H9 (cell line): ENCODE measurements at regions not wholly inside any gene's neighbourhood (a gene's known extent, or its start where the extent isn't known, plus 50 kb on each side); places are given as distances from the start of the nearest gene placed in this dataset.

Experiments
- DNase-seq: peaks from one replicate; pipeline ENCODE4 v3.0.0-alpha.2; 2017
- H2AFZ ChIP-seq: one replicate; pipeline ENCODE4 v1.6.1; 2013; ENCODE audit warnings: mild to moderate bottlenecking, low read length, control low read depth, moderate library complexity
- H2AK5ac ChIP-seq: 2 replicates; pipeline ENCODE4 v1.6.1; 2013; ENCODE audit warnings: low read length, control low read depth, mixed read lengths; ENCODE audit not compliant: insufficient read length
- H2BK120ac ChIP-seq: one replicate; pipeline ENCODE4 v1.6.1; 2013; ENCODE audit warnings: low read depth, mild to moderate bottlenecking, low read length, control low read depth, inconsistent platforms; ENCODE audit not compliant: poor library complexity, severe bottlenecking
- H2BK12ac ChIP-seq: 2 replicates; pipeline ENCODE4 v1.6.1; 2013; ENCODE audit warnings: low read length, control low read depth, mixed read lengths, low read depth; ENCODE audit not compliant: insufficient read length
- H2BK15ac ChIP-seq: 2 replicates; pipeline ENCODE4 v1.6.1; 2013; ENCODE audit warnings: low read depth, low read length, control low read depth
- H2BK20ac ChIP-seq: one replicate; pipeline ENCODE4 v1.6.1; 2013; ENCODE audit warnings: low read depth, mild to moderate bottlenecking, low read length, control low read depth, inconsistent platforms; ENCODE audit not compliant: poor library complexity, severe bottlenecking
- H2BK5ac ChIP-seq: 2 replicates; pipeline ENCODE4 v1.6.1; 2013; ENCODE audit warnings: low read length, control low read depth, mixed read lengths; ENCODE audit not compliant: insufficient read length
- H3K14ac ChIP-seq: 2 replicates; pipeline ENCODE4 v1.6.1; 2013; ENCODE audit warnings: low read length, control low read depth; ENCODE audit not compliant: insufficient read depth
- H3K18ac ChIP-seq: 2 replicates; pipeline ENCODE4 v1.6.1; 2013; ENCODE audit warnings: low read depth, mild to moderate bottlenecking, mixed read lengths, low read length, control low read depth; ENCODE audit not compliant: insufficient read length
- H3K23ac ChIP-seq: 2 replicates; pipeline ENCODE4 v1.6.1; 2013; ENCODE audit warnings: low read length, control low read depth, mixed read lengths, low read depth; ENCODE audit not compliant: insufficient read length
- H3K23me2 ChIP-seq: 2 replicates; pipeline ENCODE4 v1.6.1; 2013; ENCODE audit warnings: low read depth, mild to moderate bottlenecking, mixed read lengths, low read length, control low read depth; ENCODE audit not compliant: insufficient read length, poor library complexity, severe bottlenecking
- H3K27ac ChIP-seq: 2 replicates; pipeline ENCODE4 v1.5.1; 2013; ENCODE audit warnings: low read length, control low read depth, mixed read lengths, low read depth; ENCODE audit not compliant: insufficient read length
- H3K27me3 ChIP-seq: 2 replicates; pipeline ENCODE4 v1.6.1; 2013; ENCODE audit warnings: low read length, control low read depth, inconsistent platforms; ENCODE audit not compliant: insufficient read depth
- H3K4ac ChIP-seq: 2 replicates; pipeline ENCODE4 v1.6.1; 2013; ENCODE audit warnings: low read depth, mild to moderate bottlenecking, control low read depth, inconsistent platforms, low read length, moderate library complexity
- H3K4me1 ChIP-seq: 2 replicates; pipeline ENCODE4 v1.6.1; 2013; ENCODE audit warnings: low read length, control low read depth, inconsistent platforms; ENCODE audit not compliant: insufficient read depth
- H3K4me2 ChIP-seq: 2 replicates; pipeline ENCODE4 v1.6.1; 2013; ENCODE audit warnings: low read length, control low read depth, mixed read lengths; ENCODE audit not compliant: insufficient read length, insufficient read depth
- H3K56ac ChIP-seq: 2 replicates; pipeline ENCODE4 v1.6.1; 2013; ENCODE audit warnings: low read depth, mild to moderate bottlenecking, mixed read lengths, low read length, control low read depth; ENCODE audit not compliant: insufficient read length
- H3K79me1 ChIP-seq: 2 replicates; pipeline ENCODE4 v1.6.1; 2013; ENCODE audit warnings: low read depth, mild to moderate bottlenecking, moderate library complexity, low read length, control low read depth, inconsistent platforms; ENCODE audit not compliant: insufficient read depth, poor library complexity, severe bottlenecking
- H3K79me2 ChIP-seq: 2 replicates; pipeline ENCODE4 v1.6.1; 2013; ENCODE audit warnings: low read length, control low read depth, inconsistent platforms; ENCODE audit not compliant: insufficient read depth
- H3K9ac ChIP-seq: 2 replicates; pipeline ENCODE4 v1.6.1; 2013; ENCODE audit warnings: low read length, control low read depth, mixed read lengths; ENCODE audit not compliant: insufficient read length; ENCODE audit errors: extremely low read depth
- H3K9me3 ChIP-seq: one replicate; pipeline ENCODE4 v1.6.1; 2013; ENCODE audit warnings: low read depth, low read length, inconsistent platforms; ENCODE audit not compliant: control insufficient read depth
- H3T11ph ChIP-seq: one replicate; pipeline ENCODE4 v1.6.1; 2013; ENCODE audit warnings: mild to moderate bottlenecking, low read length, control low read depth, inconsistent platforms
- H4K20me1 ChIP-seq: one replicate; pipeline ENCODE4 v1.6.1; 2013; ENCODE audit not compliant: control insufficient read depth, insufficient read length, insufficient read depth
- H4K5ac ChIP-seq: 2 replicates; pipeline ENCODE4 v1.6.1; 2013; ENCODE audit warnings: low read depth, mild to moderate bottlenecking, mixed read lengths, low read length, control low read depth; ENCODE audit not compliant: insufficient read length
- H4K8ac ChIP-seq: replicated peaks from 2 replicates; pipeline ENCODE4 v1.6.1; 2013; ENCODE audit warnings: low read length, control low read depth, mixed read lengths, low read depth; ENCODE audit not compliant: insufficient read length
- H4K91ac ChIP-seq: 2 replicates; pipeline ENCODE4 v1.6.1; 2013; ENCODE audit warnings: low read depth, mild to moderate bottlenecking, moderate library complexity, mixed read lengths, low read length, control low read depth; ENCODE audit not compliant: insufficient read length
- H3K27ac Mint-ChIP-seq, 3 experiments: 2 replicates in 2 of 3; 3 replicates in 1 of 3; pipeline ENCODE4 v1.8.0; 2020 to 2021; ENCODE audit warnings: mixed read lengths in 3 of 3, mild to moderate bottlenecking in 1 of 3, moderate library complexity in 1 of 3
- H3K27me3 Mint-ChIP-seq: 2 replicates; pipeline ENCODE4 v1.8.0; 2021; ENCODE audit warnings: low read depth, mild to moderate bottlenecking, moderate library complexity, mixed read lengths
- H3K36me3 Mint-ChIP-seq, 3 experiments: 2 replicates in 2 of 3; 3 replicates in 1 of 3; pipeline ENCODE4 v1.8.0; 2020 to 2021; ENCODE audit warnings: low read depth in 3 of 3, mixed read lengths in 3 of 3; ENCODE audit not compliant: insufficient read depth in 1 of 3
- H3K4me1 Mint-ChIP-seq, 2 experiments: 2 replicates each; pipeline ENCODE4 v1.8.0; 2020; ENCODE audit warnings: mixed read lengths in 2 of 2
- H3K4me3 Mint-ChIP-seq, 2 experiments: 2 replicates in 1 of 2; 3 replicates in 1 of 2; pipeline ENCODE4 v1.8.0; 2020 to 2021; ENCODE audit warnings: mild to moderate bottlenecking in 2 of 2, mixed read lengths in 2 of 2, moderate library complexity in 1 of 2
- H3K9me3 Mint-ChIP-seq, 2 experiments: 2 replicates in 1 of 2; 3 replicates in 1 of 2; pipeline ENCODE4 v1.8.0; 2020; ENCODE audit warnings: mild to moderate bottlenecking in 2 of 2, mixed read lengths in 2 of 2, moderate library complexity in 1 of 2
- WGBS: extraction: QIAGEN DNeasy Blood & Tissue Kit; methylation state at CpG from one replicate; pipeline ENCODE4 v1.1.7; 2013; ENCODE audit warnings: missing lambda C conversion rate, low lambda C conversion rate, mixed read lengths; ENCODE audit not compliant: insufficient read length; ENCODE audit errors: extremely low coverage; 5-methylcytosine and 5-hydroxymethylcytosine counted together
- TF ChIP-seq, protein P1 (sequence below): fragments of 200-600 bp; sonication (generic); conservative IDR thresholded peaks from 3 replicates; pipeline ENCODE4 v1.8.0; 2021; ENCODE audit warnings: antibody characterized with exemption, mild to moderate bottlenecking

DNA sequence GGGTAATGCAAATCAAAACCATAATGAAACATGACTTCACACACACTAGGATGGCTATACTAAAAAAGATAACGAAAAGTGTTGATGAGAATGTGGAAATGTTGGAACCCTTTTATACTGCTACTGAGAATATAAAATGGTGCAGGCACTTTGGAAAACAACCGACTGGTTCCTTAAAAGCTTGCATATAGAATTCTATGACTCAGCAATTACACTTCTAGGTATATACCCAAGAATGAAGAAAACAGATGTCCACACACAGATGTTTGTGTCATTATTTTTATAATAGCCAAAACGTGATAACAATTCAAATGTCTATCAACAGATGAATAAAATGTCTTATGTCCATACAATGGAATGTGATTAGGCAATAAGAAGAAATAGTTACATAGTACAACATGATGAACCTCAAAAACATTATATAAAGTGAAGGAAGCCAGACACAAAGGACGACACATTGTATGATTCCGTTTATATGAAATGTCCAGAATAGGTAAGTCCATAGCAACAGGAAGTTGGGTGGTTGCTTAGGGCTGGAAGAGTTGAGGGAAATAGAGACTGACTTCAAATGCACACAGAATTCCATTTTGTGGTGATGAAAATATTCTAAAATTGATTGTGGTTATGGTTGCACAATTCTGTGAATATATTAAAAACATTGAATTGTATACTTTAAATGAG lies 148.3 kb upstream of the PHYHIPL start:
- no peak for DNase-seq
- no peaks in the 10 kb centered on the region; the same call in 1 of the 2 replicates for H3K27me3 Mint-ChIP-seq
- Histone ChIP-seq H2AK5ac (no peak overlapping the region), H4K5ac (no peak overlapping the region), H3K79me2 (no peaks in the 10 kb centered on the region), H4K8ac (no peak overlapping the region), H2BK20ac (no peak overlapping the region), H2BK5ac (no peak overlapping the region), H3K23ac (no peak overlapping the region), H2BK15ac (no peak overlapping the region), H3K9ac (no peak overlapping the region), H3K4me1 (no peaks in the 10 kb centered on the region), H3K14ac (no peak overlapping the region), H3K56ac (no peak overlapping the region), H4K91ac (no peak overlapping the region), H3K27me3 (no peaks in the 10 kb centered on the region), H2BK120ac (no peak overlapping the region), H3K18ac (no peak overlapping the region), H3K4ac (no peak overlapping the region), H3T11ph (no peak overlapping the region), H2AFZ (no peak overlapping the region), H3K23me2 (no peaks in the 10 kb centered on the region), H2BK12ac (no peak overlapping the region), H3K27ac (no peak overlapping the region), H4K20me1 (no peaks in the 10 kb centered on the region), H3K79me1 (no peaks in the 10 kb centered on the region), H3K9me3 (no peaks in the 10 kb centered on the region), H3K4me2 (no peak overlapping the region)
- H3K9me3 Mint-ChIP-seq, result no peaks in the 10 kb centered on the region
- H3K4me1 Mint-ChIP-seq, result no peaks in the 10 kb centered on the region
- H3K4me3 Mint-ChIP-seq, result no peak overlapping the region
- no CpG with 5 or more reads among the region's 5 CpGs for WGBS
- TF ChIP-seq, protein P1, sequence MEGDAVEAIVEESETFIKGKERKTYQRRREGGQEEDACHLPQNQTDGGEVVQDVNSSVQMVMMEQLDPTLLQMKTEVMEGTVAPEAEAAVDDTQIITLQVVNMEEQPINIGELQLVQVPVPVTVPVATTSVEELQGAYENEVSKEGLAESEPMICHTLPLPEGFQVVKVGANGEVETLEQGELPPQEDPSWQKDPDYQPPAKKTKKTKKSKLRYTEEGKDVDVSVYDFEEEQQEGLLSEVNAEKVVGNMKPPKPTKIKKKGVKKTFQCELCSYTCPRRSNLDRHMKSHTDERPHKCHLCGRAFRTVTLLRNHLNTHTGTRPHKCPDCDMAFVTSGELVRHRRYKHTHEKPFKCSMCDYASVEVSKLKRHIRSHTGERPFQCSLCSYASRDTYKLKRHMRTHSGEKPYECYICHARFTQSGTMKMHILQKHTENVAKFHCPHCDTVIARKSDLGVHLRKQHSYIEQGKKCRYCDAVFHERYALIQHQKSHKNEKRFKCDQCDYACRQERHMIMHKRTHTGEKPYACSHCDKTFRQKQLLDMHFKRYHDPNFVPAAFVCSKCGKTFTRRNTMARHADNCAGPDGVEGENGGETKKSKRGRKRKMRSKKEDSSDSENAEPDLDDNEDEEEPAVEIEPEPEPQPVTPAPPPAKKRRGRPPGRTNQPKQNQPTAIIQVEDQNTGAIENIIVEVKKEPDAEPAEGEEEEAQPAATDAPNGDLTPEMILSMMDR, result no peak
- no peak overlapping the region for H3K27ac Mint-ChIP-seq
- no peaks in the 10 kb centered on the region for H3K36me3 Mint-ChIP-seq
